IMR-90 (cell line): ENCODE measurements at regions not wholly inside any gene's neighbourhood (a gene's known extent, or its start where the extent isn't known, plus 50 kb on each side); places are given as distances from the start of the nearest gene placed in this dataset.

Experiments
- ATAC-seq: fragments of 200-7000 bp; cut with Tn5 transposase; 2 replicates; pipeline ENCODE4 v1.9.1; 2020; ENCODE audit warnings: low read depth, mild to moderate bottlenecking, moderate library complexity
- BruUV-seq: library from RNA; stranded (reverse); fragments of 400-500 nt; replicated peaks from 2 replicates; lab custom pipeline; 2021; lab: Mats Ljungman, UMichigan
- CTCF ChIA-PET: fragments of 300-600 bp; formaldehyde crosslinking; extraction: SDS; loops from one replicate; lab custom pipeline; 2021; ENCODE audit warnings: antibody characterized with exemption; lab: Yijun Ruan, JAX
- POLR2A ChIA-PET: fragments of 300-600 bp; sonication (Branson Sonifier 250); formaldehyde crosslinking; loops from one replicate; lab custom pipeline; 2022; ENCODE audit warnings: antibody characterized with exemption; ENCODE audit not compliant: unreplicated experiment; lab: Charles Lee
- DNase-seq: peaks from one replicate; pipeline ENCODE4 v3.0.0; 2013
- H2AFZ ChIP-seq: replicated peaks from 2 replicates; pipeline ENCODE3; 2013; ENCODE audit warnings: low read length, mild to moderate bottlenecking; ENCODE audit not compliant: poor library complexity
- H2AK5ac ChIP-seq: 2 replicates; pipeline ENCODE4 v1.6.1; 2013; ENCODE audit warnings: low read depth, low read length, inconsistent platforms
- H2AK9ac ChIP-seq: replicated peaks from 2 replicates; pipeline ENCODE3; 2013; ENCODE audit warnings: mild to moderate bottlenecking, low read depth, low read length, moderate library complexity; ENCODE audit not compliant: poor library complexity
- H2BK120ac ChIP-seq: 2 replicates; pipeline ENCODE4 v1.6.1; 2013; ENCODE audit warnings: low read depth, low read length, inconsistent platforms
- H2BK15ac ChIP-seq: 3 replicates; pipeline ENCODE4 v1.6.1; 2013; ENCODE audit warnings: low read depth, low read length, inconsistent platforms
- H2BK20ac ChIP-seq: 2 replicates; pipeline ENCODE4 v1.6.1; 2013; ENCODE audit warnings: low read depth, mild to moderate bottlenecking, inconsistent platforms, low read length, moderate library complexity
- H2BK5ac ChIP-seq: 2 replicates; pipeline ENCODE4 v1.6.1; 2013; ENCODE audit warnings: mild to moderate bottlenecking, low read depth, low read length, inconsistent platforms; ENCODE audit not compliant: poor library complexity, severe bottlenecking
- H3K14ac ChIP-seq: replicated peaks from 2 replicates; pipeline ENCODE4 v1.6.1; 2013; ENCODE audit warnings: low read depth, low read length, inconsistent platforms
- H3K18ac ChIP-seq: 2 replicates; pipeline ENCODE4 v1.6.1; 2013; ENCODE audit warnings: low read depth, low read length, control low read depth
- H3K23ac ChIP-seq: 2 replicates; pipeline ENCODE4 v1.6.1; 2013; ENCODE audit warnings: low read depth, low read length, inconsistent platforms
- H3K27ac ChIP-seq: 2 replicates; pipeline ENCODE4 v1.5.1; 2013; ENCODE audit warnings: mild to moderate bottlenecking, control low read depth, low read length; ENCODE audit not compliant: insufficient read depth
- H3K27me3 ChIP-seq: 2 replicates; pipeline ENCODE4 v1.6.1; 2013; ENCODE audit warnings: low read length; ENCODE audit not compliant: control insufficient read depth, insufficient read depth
- H3K36me3 ChIP-seq: 2 replicates; pipeline ENCODE4 v1.6.1; 2013; ENCODE audit warnings: low read length, mixed read lengths; ENCODE audit not compliant: control insufficient read depth, insufficient read depth
- H3K4ac ChIP-seq: 2 replicates; pipeline ENCODE4 v1.6.1; 2013; ENCODE audit warnings: low read depth, low read length, inconsistent platforms
- H3K4me1 ChIP-seq: 2 replicates; pipeline ENCODE4 v1.6.1; 2013; ENCODE audit warnings: low read length, mixed read lengths; ENCODE audit not compliant: control insufficient read depth, insufficient read depth
- H3K4me2 ChIP-seq: 2 replicates; pipeline ENCODE4 v1.6.1; 2013; ENCODE audit warnings: low read depth, mild to moderate bottlenecking, control low read depth, low read length, moderate library complexity
- H3K4me3 ChIP-seq: 2 replicates; pipeline ENCODE4 v1.5.1; 2013; ENCODE audit warnings: low read depth, mild to moderate bottlenecking, control low read depth, low read length, moderate library complexity; ENCODE audit not compliant: insufficient read depth
- H3K56ac ChIP-seq: 2 replicates; pipeline ENCODE4 v1.6.1; 2013; ENCODE audit warnings: low read length, inconsistent platforms; ENCODE audit not compliant: insufficient read depth; ENCODE audit errors: extremely low read depth
- H3K79me1 ChIP-seq, 2 experiments: 2 replicates each; pipeline ENCODE4 v1.6.1; 2013; ENCODE audit warnings: low read length in 2 of 2, inconsistent platforms in 1 of 2, low read depth in 1 of 2
- H3K9ac ChIP-seq: 2 replicates; pipeline ENCODE4 v1.6.1; 2013; ENCODE audit warnings: low read depth, low read length, control low read depth
- H3K9me1 ChIP-seq: 2 replicates; pipeline ENCODE4 v1.6.1; 2013; ENCODE audit warnings: low read length, inconsistent platforms; ENCODE audit not compliant: insufficient read depth
- H3K9me3 ChIP-seq: 2 replicates; pipeline ENCODE4 v1.6.1; 2013; ENCODE audit warnings: low read length; ENCODE audit not compliant: control insufficient read depth, insufficient read depth
- H4K20me1 ChIP-seq: 2 replicates; pipeline ENCODE4 v1.6.1; 2013; ENCODE audit warnings: low read length, inconsistent platforms; ENCODE audit not compliant: insufficient read depth
- H4K5ac ChIP-seq: 2 replicates; pipeline ENCODE4 v1.6.1; 2013; ENCODE audit warnings: mild to moderate bottlenecking, low read depth, low read length, control low read depth
- H4K8ac ChIP-seq, 2 experiments: 2 replicates each; pipeline ENCODE4 v1.6.1; 2013; ENCODE audit warnings: low read depth in 2 of 2, low read length in 2 of 2, control low read depth in 1 of 2, inconsistent platforms in 1 of 2
- H4K91ac ChIP-seq: 2 replicates; pipeline ENCODE4 v1.6.1; 2013; ENCODE audit warnings: low read depth, low read length, inconsistent platforms; ENCODE audit not compliant: insufficient read depth
- BHLHE40 ChIP-seq: fragments of 150-350 bp; IDR thresholded peaks from 2 replicates; pipeline ENCODE4 v1.6.1; 2016; ENCODE audit warnings: mild to moderate bottlenecking, low read depth, low read length
- CEBPB ChIP-seq: IDR thresholded peaks from 2 replicates; pipeline ENCODE4 v1.6.1; 2012; ENCODE audit warnings: low read depth, low read length, improper control_type of control experiment
- CHD1 ChIP-seq: IDR thresholded peaks from 2 replicates; pipeline ENCODE4 v1.6.1; 2012; ENCODE audit warnings: low read depth, low read length, improper control_type of control experiment
- FOS ChIP-seq: fragments of 150-350 bp; IDR thresholded peaks from 2 replicates; pipeline ENCODE4 v1.6.1; 2016; ENCODE audit warnings: low read depth, low read length
- MAFK ChIP-seq: IDR thresholded peaks from 2 replicates; pipeline ENCODE4 v1.6.1; 2012; ENCODE audit warnings: low read depth, low read length, improper control_type of control experiment
- MAZ ChIP-seq: IDR thresholded peaks from 2 replicates; pipeline ENCODE4 v1.6.1; 2012; ENCODE audit warnings: low read depth, mild to moderate bottlenecking, low read length, improper control_type of control experiment, moderate library complexity, borderline replicate concordance
- MXI1 ChIP-seq: IDR thresholded peaks from 2 replicates; pipeline ENCODE4 v1.6.1; 2012; ENCODE audit warnings: low read depth, mild to moderate bottlenecking, low read length, moderate library complexity, borderline replicate concordance
- NFE2L2 ChIP-seq: fragments of 150-350 bp; IDR thresholded peaks from 2 replicates; pipeline ENCODE4 v1.6.1; 2016; ENCODE audit warnings: low read depth, mild to moderate bottlenecking, low read length
- POLR2A ChIP-seq: IDR thresholded peaks from 2 replicates; pipeline ENCODE4 v1.6.1; 2012; ENCODE audit warnings: mild to moderate bottlenecking, low read depth, low read length
- RAD21 ChIP-seq: IDR thresholded peaks from 2 replicates; pipeline ENCODE4 v1.6.1; 2012; ENCODE audit warnings: low read length, improper control_type of control experiment
- RCOR1 ChIP-seq: IDR thresholded peaks from 2 replicates; pipeline ENCODE4 v1.6.1; 2012; ENCODE audit warnings: mild to moderate bottlenecking, low read length, improper control_type of control experiment; ENCODE audit not compliant: insufficient replicate concordance
- RFX5 ChIP-seq: IDR thresholded peaks from 2 replicates; pipeline ENCODE4 v1.8.0; 2012; ENCODE audit warnings: low read depth, mild to moderate bottlenecking, low read length, moderate library complexity
- SMC3 ChIP-seq: fragments of 150-350 bp; IDR thresholded peaks from 2 replicates; pipeline ENCODE4 v1.6.1; 2016; ENCODE audit warnings: low read depth, mild to moderate bottlenecking, antibody characterized with exemption, low read length, moderate library complexity
- WGBS, 2 experiments: methylation state at CpG; one replicate each; pipeline versions ENCODE4 v1.1.5 to v1.1.7; 2013; ENCODE audit warnings: missing lambda C conversion rate in 2 of 2; ENCODE audit not compliant: insufficient read length in 1 of 2; ENCODE audit errors: extremely low coverage in 2 of 2; 5-methylcytosine and 5-hydroxymethylcytosine counted together
- dilution Hi-C: fragments of 300-500 bp; cut with HindIII; formaldehyde crosslinking; loops from one replicate; pipeline ENCODE4 v1.14.3; 2018; ENCODE audit warnings: low sequenced_read_pairs; ENCODE audit not compliant: unreplicated experiment
- in situ Hi-C: fragments of 300-500 bp; cut with MboI; formaldehyde crosslinking; loops from 3 replicates; pipeline ENCODE4 v1.14.3; 2019; ENCODE audit warnings: low sequenced_read_pairs, inconsistent platforms, mixed read lengths
- intact Hi-C: fragments of 100-400 bp; cut with micrococcal nuclease; formaldehyde crosslinking; loops from 2 replicates; pipeline ENCODE4 v1.10.0; 2022
- TF ChIP-seq, protein P1 (sequence below): conservative IDR thresholded peaks from 2 replicates; pipeline ENCODE4 v1.5.1; 2012; ENCODE audit warnings: mild to moderate bottlenecking, low read depth, low read length, improper control_type of control experiment
- TF ChIP-seq, protein P2 (sequence below): fragments of 150-350 bp; IDR thresholded peaks from 2 replicates; pipeline ENCODE4 v1.6.1; 2016; ENCODE audit warnings: low read depth, mild to moderate bottlenecking, low read length, moderate library complexity, borderline replicate concordance

DNA sequence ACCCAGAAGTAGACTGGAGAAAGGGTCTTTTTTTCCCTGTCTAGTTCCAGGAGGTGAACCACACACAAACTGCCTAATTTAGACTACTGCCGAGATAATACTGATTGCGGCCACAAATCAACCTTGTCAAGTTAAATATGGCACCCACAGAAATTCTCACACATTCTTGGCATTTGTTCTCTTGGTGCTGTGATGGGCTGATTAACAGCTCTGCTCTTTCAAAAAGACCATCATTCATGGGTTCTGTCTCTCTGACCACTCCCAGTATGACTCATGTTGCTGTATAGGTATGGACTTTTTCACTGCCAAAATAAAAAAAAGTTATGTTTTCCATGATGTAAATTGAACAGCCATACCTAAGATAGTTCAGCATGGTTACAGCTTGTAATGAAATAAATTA lies 1003.5 kb upstream of the LCORL start:
- no peak overlapping the region for H3K23ac ChIP-seq
- H2AK5ac ChIP-seq: no peak overlapping the region
- H3K18ac ChIP-seq: no peak overlapping the region
- no peak overlapping the region for H3K4ac ChIP-seq
- H3K14ac ChIP-seq: no peak overlapping the region
- no peak overlapping the region for H2AFZ ChIP-seq
- BruUV-seq: no TSS peak
- H3K27me3 ChIP-seq: no peaks in the 10 kb centered on the region
- no peak overlapping the region for H4K5ac ChIP-seq
- ChIA-PET CTCF (no interaction called here), POLR2A (no interaction called here)
- H2AK9ac ChIP-seq: no peak overlapping the region
- H3K9me3 ChIP-seq: no peaks in the 10 kb centered on the region
- H3K4me3 ChIP-seq: no peak overlapping the region
- no peak for DNase-seq
- H2BK5ac ChIP-seq: no peak overlapping the region
- no peak overlapping the region for H3K4me2 ChIP-seq
- H3K36me3 ChIP-seq: no peaks in the 10 kb centered on the region
- no CpG with 5 or more reads among the region's 2 CpGs for WGBS, 2 experiments
- ATAC-seq: no peak
- H3K27ac ChIP-seq: no peak overlapping the region
- H3K56ac ChIP-seq: no peak overlapping the region
- dilution Hi-C loops (no loop called here), intact Hi-C loops (no loop called here), in situ Hi-C loops (no loop called here)
- no peaks in the 10 kb centered on the region for H3K79me1 ChIP-seq
- no peak overlapping the region for H2BK15ac ChIP-seq
- H2BK20ac ChIP-seq: no peak overlapping the region
- H2BK120ac ChIP-seq: no peak overlapping the region
- H3K9me1 ChIP-seq: no peaks in the 10 kb centered on the region
- H4K8ac ChIP-seq: no peak overlapping the region
- H4K20me1 ChIP-seq: no peaks in the 10 kb centered on the region
- TF ChIP-seq RCOR1 (no peak), MAZ (no peak), POLR2A (no peak), CEBPB (no peak), RFX5 (no peak), MXI1 (no peak), MAFK (no peak), CHD1 (no peak), BHLHE40 (no peak), NFE2L2 (no peak), FOS (no peak), SMC3 (no peak), RAD21 (no peak)
- TF ChIP-seq, protein P1, sequence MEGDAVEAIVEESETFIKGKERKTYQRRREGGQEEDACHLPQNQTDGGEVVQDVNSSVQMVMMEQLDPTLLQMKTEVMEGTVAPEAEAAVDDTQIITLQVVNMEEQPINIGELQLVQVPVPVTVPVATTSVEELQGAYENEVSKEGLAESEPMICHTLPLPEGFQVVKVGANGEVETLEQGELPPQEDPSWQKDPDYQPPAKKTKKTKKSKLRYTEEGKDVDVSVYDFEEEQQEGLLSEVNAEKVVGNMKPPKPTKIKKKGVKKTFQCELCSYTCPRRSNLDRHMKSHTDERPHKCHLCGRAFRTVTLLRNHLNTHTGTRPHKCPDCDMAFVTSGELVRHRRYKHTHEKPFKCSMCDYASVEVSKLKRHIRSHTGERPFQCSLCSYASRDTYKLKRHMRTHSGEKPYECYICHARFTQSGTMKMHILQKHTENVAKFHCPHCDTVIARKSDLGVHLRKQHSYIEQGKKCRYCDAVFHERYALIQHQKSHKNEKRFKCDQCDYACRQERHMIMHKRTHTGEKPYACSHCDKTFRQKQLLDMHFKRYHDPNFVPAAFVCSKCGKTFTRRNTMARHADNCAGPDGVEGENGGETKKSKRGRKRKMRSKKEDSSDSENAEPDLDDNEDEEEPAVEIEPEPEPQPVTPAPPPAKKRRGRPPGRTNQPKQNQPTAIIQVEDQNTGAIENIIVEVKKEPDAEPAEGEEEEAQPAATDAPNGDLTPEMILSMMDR: no peak
- TF ChIP-seq, protein P2, sequence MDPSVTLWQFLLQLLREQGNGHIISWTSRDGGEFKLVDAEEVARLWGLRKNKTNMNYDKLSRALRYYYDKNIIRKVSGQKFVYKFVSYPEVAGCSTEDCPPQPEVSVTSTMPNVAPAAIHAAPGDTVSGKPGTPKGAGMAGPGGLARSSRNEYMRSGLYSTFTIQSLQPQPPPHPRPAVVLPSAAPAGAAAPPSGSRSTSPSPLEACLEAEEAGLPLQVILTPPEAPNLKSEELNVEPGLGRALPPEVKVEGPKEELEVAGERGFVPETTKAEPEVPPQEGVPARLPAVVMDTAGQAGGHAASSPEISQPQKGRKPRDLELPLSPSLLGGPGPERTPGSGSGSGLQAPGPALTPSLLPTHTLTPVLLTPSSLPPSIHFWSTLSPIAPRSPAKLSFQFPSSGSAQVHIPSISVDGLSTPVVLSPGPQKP: no peak
- H4K91ac ChIP-seq: no peak overlapping the region
- H3K9ac ChIP-seq: no peak overlapping the region
- no peaks in the 10 kb centered on the region for H3K4me1 ChIP-seq
